IPS DF 6.9 (cell line): ENCODE measurements at regions not wholly inside any gene's neighbourhood (a gene's known extent, or its start where the extent isn't known, plus 50 kb on each side); places are given as distances from the start of the nearest gene placed in this dataset.

Experiments
- DNase-seq: peaks from one replicate; pipeline ENCODE4 v3.0.0-alpha.2; 2013; ENCODE audit warnings: low read depth, low spot score
- H3K27ac ChIP-seq: one replicate; pipeline ENCODE4 v1.5.1; 2013; ENCODE audit warnings: low read length, control low read depth
- H3K27me3 ChIP-seq: 2 replicates; pipeline ENCODE4 v1.6.1; 2013; ENCODE audit warnings: mild to moderate bottlenecking, low read length; ENCODE audit not compliant: control insufficient read depth, insufficient read depth
- H3K36me3 ChIP-seq: 2 replicates; pipeline ENCODE4 v1.6.1; 2013; ENCODE audit warnings: low read length; ENCODE audit not compliant: control insufficient read depth, insufficient read depth
- H3K4me1 ChIP-seq: 2 replicates; pipeline ENCODE4 v1.6.1; 2013; ENCODE audit warnings: low read length; ENCODE audit not compliant: control insufficient read depth, insufficient read depth
- H3K4me3 ChIP-seq: 2 replicates; pipeline ENCODE4 v1.5.1; 2013; ENCODE audit warnings: mild to moderate bottlenecking, low read length
- H3K9me3 ChIP-seq: 2 replicates; pipeline ENCODE4 v1.6.1; 2013; ENCODE audit warnings: low read length, inconsistent platforms; ENCODE audit not compliant: control insufficient read depth, insufficient read depth
- WGBS: extraction: QIAGEN DNeasy Blood & Tissue Kit; methylation state at CpG from one replicate; pipeline ENCODE4 v1.1.7; 2013; ENCODE audit warnings: mixed read lengths, missing lambda C conversion rate; ENCODE audit not compliant: insufficient read length, insufficient coverage; 5-methylcytosine and 5-hydroxymethylcytosine counted together

DNA sequence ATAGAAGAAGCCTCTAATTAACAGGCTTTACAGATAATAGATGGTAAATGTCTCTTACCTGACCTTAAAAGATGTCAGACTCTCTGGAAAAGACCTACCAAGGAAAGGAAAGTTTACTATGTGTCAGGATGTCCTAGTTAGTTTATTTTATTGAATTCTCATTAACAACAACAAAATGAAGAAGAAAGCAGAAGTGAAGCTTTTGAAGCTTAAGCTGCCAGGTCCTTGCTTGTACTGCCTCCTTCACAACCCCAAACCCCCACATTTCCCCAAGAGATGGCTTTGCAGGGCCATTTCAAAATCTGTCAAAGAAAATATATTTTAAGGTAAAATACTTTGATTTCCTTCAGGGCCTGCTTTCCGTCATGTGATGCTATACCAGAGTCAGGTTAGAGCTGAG is 798.4 kb downstream of the TUSC7 start:
- Histone ChIP-seq H3K4me3 (no peak overlapping the region), H3K36me3 (no peaks in the 10 kb centered on the region), H3K27ac (no peak overlapping the region), H3K27me3 (no peaks in the 10 kb centered on the region), H3K9me3 (no peaks in the 10 kb centered on the region), H3K4me1 (no peaks in the 10 kb centered on the region)
- WGBS = no CpG with 5 or more reads among the region's 1 CpG
- no peak for DNase-seq

- H3K27ac ChIP-seq = no peak overlapping the region
- no peaks in the 10 kb centered on the region for H3K27me3 ChIP-seq
- H3K36me3 ChIP-seq = no peaks in the 10 kb centered on the region
- no peaks in the 10 kb centered on the region for H3K9me3 ChIP-seq
- H3K4me1 ChIP-seq = no peaks in the 10 kb centered on the region
- no peak for DNase-seq
- no peak overlapping the region for H3K4me3 ChIP-seq
- no CpG with 5 or more reads among the region's 1 CpG for WGBS
Observed at GRCh38 chr3:117509858-117510257, 800.3 kb downstream of the TUSC7 start.

DNA sequence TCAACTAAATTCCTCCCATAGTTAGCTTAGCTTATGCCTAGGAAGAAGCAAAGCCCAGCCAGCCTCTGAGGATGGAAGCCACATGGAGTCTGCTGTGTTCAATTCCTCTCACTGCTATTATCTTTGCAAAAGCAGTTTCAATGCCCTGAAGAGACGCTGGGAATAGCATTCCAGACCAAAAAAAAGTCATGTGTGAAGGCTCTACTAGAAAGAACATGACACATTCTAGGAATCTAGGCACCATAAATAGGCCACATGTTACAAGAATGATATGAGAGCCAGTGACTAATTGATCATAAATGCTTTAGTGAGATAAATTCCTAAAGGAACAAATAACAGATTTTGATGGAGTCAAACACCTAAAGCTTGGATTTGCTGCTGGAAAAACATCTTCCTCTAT is 800.8 kb downstream of the TUSC7 start:
- no peak overlapping the region for H3K4me3 ChIP-seq
- no CpG with 5 or more reads among the region's 1 CpG for whole genome bisulfite sequencing
- DNase-seq = no peak

DNA sequence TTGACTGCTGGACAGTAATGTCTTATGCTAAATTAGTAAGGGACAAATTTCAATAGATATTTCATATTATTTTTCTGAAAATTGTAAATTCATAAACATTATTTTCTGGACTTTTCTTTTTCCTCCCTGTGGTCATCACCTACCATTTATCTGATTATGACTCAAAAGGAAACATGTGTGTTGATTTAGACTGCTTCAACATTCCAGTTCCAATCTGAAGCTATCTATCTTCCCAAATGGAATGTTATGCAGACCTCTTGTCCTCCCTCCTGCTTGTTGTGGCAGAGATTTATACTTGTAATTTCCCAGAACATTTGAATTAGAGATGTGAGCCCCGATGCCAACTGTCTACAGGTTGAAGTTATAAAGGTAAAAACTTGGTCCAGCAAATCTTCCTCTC is 803.4 kb downstream of the TUSC7 start:
- no CpG with 5 or more reads among the region's 1 CpG for WGBS
- Histone ChIP-seq H3K27ac (no peak overlapping the region), H3K27me3 (no peaks in the 10 kb centered on the region), H3K4me3 (no peak overlapping the region), H3K4me1 (no peaks in the 10 kb centered on the region), H3K9me3 (no peaks in the 10 kb centered on the region), H3K36me3 (no peaks in the 10 kb centered on the region)
- no peak for DNase-seq

More for the DNA sequence above, 800.8 kb downstream of the TUSC7 start:
- Histone ChIP-seq H3K9me3 (no peaks in the 10 kb centered on the region), H3K36me3 (no peaks in the 10 kb centered on the region), H3K27me3 (no peaks in the 10 kb centered on the region), H3K27ac (no peak overlapping the region), H3K4me1 (no peaks in the 10 kb centered on the region)

DNA sequence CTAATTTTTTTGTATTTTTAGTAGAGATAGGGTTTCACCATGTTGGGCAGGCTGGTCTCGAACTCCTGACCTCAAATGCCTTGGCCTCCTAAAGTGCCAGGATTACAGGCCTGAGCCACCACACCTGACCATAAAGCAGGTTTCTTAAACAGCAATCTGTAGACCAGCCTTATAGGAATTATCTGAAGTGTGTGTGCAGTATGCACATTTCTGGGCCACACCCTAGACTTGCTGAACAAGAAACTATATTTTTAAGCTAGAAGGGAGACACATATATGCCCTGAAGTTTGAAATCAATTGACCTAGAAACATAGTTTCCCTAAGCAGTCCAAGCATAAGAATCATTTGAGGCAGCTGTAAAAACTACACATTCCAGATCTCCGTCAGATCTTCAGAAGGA is 805.7 kb downstream of the TUSC7 start:
- Histone ChIP-seq H3K4me3 (no peak overlapping the region), H3K36me3 (no peaks in the 10 kb centered on the region), H3K27ac (no peak overlapping the region), H3K9me3 (no peaks in the 10 kb centered on the region), H3K27me3 (no peaks in the 10 kb centered on the region), H3K4me1 (no peaks in the 10 kb centered on the region)
- WGBS = no CpG with 5 or more reads among the region's 2 CpGs
- DNase-seq = no peak

DNA sequence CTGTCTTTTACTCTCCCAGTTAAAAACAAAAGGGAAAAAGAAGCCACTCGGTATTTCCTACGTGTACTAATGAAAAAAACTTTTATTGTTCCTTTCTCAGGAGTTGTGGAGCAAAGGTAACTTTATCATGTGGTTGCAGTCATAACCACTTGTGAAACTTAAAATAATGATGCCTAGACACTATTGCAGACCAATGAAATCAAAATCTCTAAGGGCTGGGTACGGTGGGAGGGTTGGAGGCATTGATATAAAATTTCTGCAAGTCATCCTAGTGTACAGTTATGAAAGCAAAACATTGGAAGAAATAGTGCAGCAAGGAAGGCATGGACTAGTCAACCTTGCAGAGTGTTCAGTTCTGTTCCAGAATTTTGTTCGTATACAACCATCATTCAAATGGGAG is 808.8 kb downstream of the TUSC7 start:
- no peaks in the 10 kb centered on the region for H3K27me3 ChIP-seq
- no peaks in the 10 kb centered on the region for H3K36me3 ChIP-seq
- WGBS = no CpG with 5 or more reads among the region's 4 CpGs
- no peaks in the 10 kb centered on the region for H3K4me1 ChIP-seq
- no peaks in the 10 kb centered on the region for H3K9me3 ChIP-seq
- no peak overlapping the region for H3K27ac ChIP-seq
- no peak overlapping the region for H3K4me3 ChIP-seq
- no peak for DNase-seq

- Histone ChIP-seq H3K27me3 (no peaks in the 10 kb centered on the region), H3K4me3 (no peak overlapping the region), H3K27ac (no peak overlapping the region), H3K36me3 (no peaks in the 10 kb centered on the region), H3K9me3 (no peaks in the 10 kb centered on the region), H3K4me1 (no peaks in the 10 kb centered on the region)
- no peak for DNase-seq
- no CpG with 5 or more reads among the region's 1 CpG for WGBS
Observed at GRCh38 chr3:117519776-117520175, 810.2 kb downstream of the TUSC7 start.

DNA sequence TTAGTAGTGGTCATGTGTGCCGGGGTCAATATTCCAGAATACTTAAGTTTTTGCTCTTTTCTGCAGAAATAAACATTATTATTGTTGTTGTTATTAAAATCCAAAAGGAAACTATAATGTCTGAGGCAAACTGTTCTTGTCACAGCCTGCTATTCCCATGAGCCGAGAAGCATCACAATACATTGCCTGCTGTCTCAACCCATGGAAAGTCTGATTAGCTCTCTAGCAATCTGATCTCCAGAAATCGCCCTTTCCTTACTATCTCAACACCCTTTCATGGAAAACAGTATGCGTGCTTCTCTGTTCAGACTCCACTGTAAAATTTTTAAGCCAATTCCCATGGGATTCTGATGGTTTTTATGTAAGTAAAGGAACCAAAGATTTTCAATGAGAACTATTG is 811.0 kb downstream of the TUSC7 start:
- H3K36me3 ChIP-seq = no peaks in the 10 kb centered on the region
- H3K9me3 ChIP-seq = no peaks in the 10 kb centered on the region
- H3K27me3 ChIP-seq = no peaks in the 10 kb centered on the region; the same call in 1 of the 2 replicates
- no peaks in the 10 kb centered on the region for H3K4me1 ChIP-seq
- no peak overlapping the region for H3K4me3 ChIP-seq
- WGBS = no CpG with 5 or more reads among the region's 4 CpGs
- DNase-seq = no peak
- no peak overlapping the region for H3K27ac ChIP-seq

DNA sequence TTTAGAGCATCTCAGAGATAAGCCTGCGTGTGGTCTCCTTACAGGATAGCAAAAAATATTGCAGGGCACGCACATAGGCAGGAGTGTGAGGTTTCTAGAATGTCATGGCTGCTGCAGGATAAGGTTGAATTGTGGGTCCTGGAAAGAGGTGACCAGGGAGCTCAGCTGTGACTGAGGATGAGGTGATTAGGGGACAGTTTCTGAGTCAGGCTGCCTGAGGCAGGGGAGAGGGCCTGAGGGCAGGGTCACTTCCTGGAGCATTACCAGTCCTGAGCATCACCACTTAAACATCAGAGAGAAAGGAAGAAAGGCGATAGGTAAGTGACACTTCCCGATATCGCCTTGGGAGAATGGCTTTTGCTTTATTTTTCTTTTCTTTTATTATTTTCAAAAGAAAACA is 813.8 kb downstream of the TUSC7 start:
- WGBS = no CpG with 5 or more reads among the region's 5 CpGs
- no peak for DNase-seq
- no peaks in the 10 kb centered on the region for H3K9me3 ChIP-seq
- no peak overlapping the region for H3K4me3 ChIP-seq
- no peak overlapping the region for H3K27ac ChIP-seq
- no peaks in the 10 kb centered on the region for H3K4me1 ChIP-seq
- H3K36me3 ChIP-seq = no peaks in the 10 kb centered on the region
- no peaks in the 10 kb centered on the region; the same call in 1 of the 2 replicates for H3K27me3 ChIP-seq

DNA sequence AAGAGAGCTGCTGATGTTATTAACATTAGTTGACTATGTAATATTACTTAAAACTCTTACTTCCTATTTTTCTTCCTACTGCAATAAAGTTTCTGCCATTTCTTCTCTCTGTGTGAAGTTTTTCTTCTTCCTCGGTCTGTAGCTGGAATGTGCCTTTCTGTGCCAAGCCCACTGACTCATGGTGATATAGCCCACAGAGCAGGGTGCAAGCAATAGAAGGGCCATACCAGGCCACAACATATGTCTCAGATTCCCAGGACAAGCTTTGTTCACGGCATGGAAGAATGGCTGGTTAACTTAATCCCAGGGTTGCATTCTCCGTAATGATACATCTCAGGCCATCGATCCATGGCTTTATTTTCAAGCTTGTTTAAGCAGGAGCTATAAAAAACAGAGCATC is 815.3 kb downstream of the TUSC7 start:
- DNase-seq = no peak
- H3K4me3 ChIP-seq = no peak overlapping the region
- no CpG with 5 or more reads among the region's 4 CpGs for whole genome bisulfite sequencing

DNA sequence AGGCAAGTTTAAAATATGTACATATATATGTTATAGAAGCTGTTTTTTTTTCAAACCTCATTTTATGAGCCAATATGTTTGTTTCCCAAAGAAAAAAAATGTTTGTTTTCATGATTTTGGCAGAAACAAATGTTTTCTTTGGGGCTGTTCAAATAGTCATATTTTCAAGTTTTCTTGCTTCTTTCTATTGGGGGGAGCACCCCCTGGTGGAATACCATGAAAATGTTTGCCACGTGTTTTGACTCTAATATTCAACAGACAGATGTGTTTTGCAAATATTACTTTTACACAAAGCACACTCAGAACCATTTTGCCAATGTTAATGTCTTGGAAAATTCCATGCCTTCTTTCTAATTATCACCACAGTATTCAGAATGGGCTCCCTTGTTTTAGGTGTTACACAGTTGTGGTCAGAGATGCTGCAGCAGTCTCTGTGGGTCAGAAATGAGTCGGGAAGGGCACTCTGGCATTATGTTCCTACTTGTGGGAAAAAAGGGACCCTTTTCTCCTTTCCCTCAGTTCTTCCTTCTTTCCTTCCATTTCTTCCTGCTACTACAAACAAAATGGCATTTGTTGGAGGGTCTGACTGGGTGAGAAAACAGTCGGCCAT is 817.0 kb downstream of the TUSC7 start:
- Histone ChIP-seq H3K4me3 (no peak overlapping the region), H3K9me3 (no peaks in the 10 kb centered on the region), H3K4me1 (no peaks in the 10 kb centered on the region), H3K27me3 (no peaks in the 10 kb centered on the region; the same call in 1 of the 2 replicates), H3K27ac (no peak overlapping the region), H3K36me3 (no peaks in the 10 kb centered on the region)
- no CpG with 5 or more reads among the region's 3 CpGs for WGBS
- DNase-seq = no peak

More for the DNA sequence above, 815.3 kb downstream of the TUSC7 start:
- H3K9me3 ChIP-seq = no peaks in the 10 kb centered on the region
- no peaks in the 10 kb centered on the region for H3K36me3 ChIP-seq
- H3K27me3 ChIP-seq = no peaks in the 10 kb centered on the region; the same call in 1 of the 2 replicates
- no peak overlapping the region for H3K27ac ChIP-seq
- no peaks in the 10 kb centered on the region for H3K4me1 ChIP-seq
